Left cardiac atrium (tissue), 4 donors: ENCODE measurements at regions not wholly inside any gene's neighbourhood (a gene's known extent, or its start where the extent isn't known, plus 50 kb on each side); places are given as distances from the start of the nearest gene placed in this dataset.

Experiments
- ATAC-seq, 2 donors: fragments of 200-7000 bp; cut with Tn5 transposase; one replicate each; pipeline ENCODE4 v1.9.1; 2020; ENCODE audit warnings: mild to moderate bottlenecking in 2 of 2, moderate library complexity in 2 of 2
- DNase-seq: peaks from one replicate; pipeline ENCODE4 v3.0.0-alpha.2; 2020
- intact Hi-C, 2 donors: fragments of 100-400 bp; cut with DNase I; formaldehyde crosslinking; loops; one replicate each; pipeline versions ENCODE4 v1.14.1 to v1.15.1; 2022 to 2023
- donor health status: DM: no; HTN: yes; CAD: no.
- donor health status: DM: no; HTN: yes; CAD: no; lungs with severe emphysema.
- donor health status: DM: yes; HTN: yes; CAD: no.
- donor health status: Dilated cardiomyopathy.

DNA sequence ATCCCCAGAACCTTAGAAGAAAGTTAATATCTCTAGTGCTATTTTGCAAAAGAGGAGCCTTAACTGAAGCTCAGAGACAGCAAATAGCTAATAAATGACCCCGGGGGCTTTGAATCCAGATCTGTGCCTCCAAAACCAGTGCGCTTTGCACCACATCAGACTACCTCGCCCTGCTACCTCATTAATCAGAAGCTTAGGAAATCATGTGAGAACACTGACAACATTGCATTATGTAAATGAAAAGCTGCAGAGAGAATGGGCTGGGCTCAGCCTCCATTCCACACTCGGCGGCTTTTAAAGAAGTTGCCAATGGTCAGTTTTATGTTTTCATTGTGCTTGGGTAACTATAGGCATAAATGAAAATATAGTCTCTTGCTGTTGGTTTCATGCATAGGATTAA, 54.0 kb upstream of the STMND1 start:
- no peak for DNase-seq
- intact Hi-C loops: no loop called here
- no peak for ATAC-seq

GRCh38 chr6:17045581-17046322, 56.1 kb upstream of the STMND1 start:
- intact Hi-C loops: no loop called here
- DNase-seq: no peak
- ATAC-seq: peak; percentile 8 to 43

GRCh38 chr6:17043148-17043522, 58.7 kb upstream of the STMND1 start:
- DNase-seq (no peak), ATAC-seq (no peak)
- intact Hi-C loops: no loop called here

DNA sequence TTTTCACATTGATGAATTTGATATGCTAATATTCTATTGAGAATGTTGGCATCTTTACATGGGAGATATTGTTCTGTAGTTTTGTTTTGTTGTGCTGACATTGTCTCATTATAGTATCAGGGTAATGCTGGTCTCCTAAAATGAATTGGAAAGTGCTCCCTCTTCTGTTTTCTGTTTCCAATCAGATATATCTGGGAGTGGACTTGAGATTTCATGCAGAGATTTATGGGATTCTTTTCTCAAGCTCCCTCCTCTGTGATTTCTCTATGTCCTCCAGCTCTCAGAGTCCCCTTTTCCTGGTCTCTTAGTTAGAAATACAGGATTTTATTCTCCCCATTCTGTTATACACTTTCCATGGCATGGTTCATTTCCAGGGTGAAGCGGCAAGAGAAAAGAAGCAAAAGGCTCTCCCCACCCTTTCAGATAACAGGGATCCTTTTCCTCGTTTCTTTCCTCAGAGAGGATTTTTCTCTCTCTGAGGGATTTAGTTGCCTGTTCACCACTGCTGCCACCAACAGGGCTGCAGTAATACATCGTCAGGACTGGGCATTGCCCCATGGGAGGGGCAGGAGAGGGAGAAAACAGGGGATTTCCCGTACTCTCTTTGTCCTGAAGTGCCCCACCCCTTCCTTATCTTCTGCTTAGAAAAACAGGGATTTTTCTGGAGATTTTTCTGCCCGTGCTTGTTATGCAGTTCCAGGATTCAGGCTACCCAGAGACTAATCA, 59.3 kb upstream of the STMND1 start:
- DNase-seq (peak; percentile 58), ATAC-seq (peak; percentile 86 to 91)
- intact Hi-C loops: no loop called here

DNA sequence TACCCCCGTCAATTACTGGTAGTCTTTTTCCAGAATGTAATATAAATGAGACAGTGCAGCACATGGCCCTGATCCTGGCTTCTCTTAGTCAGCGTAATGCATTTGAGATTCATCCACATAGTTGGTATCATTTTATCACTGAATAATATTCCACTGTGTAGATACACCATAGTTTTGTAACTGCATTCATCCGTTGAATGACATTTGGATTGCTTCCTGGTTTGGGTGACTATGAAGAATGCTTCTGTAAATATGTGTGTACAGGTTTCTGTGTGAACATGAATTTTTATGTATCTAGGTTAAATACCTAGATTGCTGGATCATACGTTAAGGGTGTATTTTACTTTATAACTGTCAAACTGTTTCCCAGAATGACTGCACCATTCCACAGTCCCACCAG, 62.6 kb upstream of the STMND1 start:
- intact Hi-C loops: no loop called here
- DNase-seq: no peak
- no peak for ATAC-seq

GRCh38 chr6:17038316-17038715, 63.5 kb upstream of the STMND1 start:
- ATAC-seq (no peak), DNase-seq (no peak)
- intact Hi-C loops: no loop called here

DNA sequence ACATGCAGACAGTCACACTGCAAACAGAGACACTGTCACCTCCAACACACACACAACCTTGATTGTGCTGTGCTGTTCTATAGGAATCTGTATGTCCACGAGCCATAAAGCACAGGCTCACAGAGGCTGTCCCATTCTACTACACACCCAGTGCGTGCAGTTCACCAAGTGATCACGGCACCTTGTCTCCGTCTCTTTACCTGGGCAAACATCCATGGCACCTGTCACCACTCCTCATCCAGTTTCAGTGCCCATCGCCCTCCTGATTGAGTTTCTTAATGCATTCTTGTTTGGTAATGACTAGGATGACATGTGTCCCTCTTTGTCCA, 65.8 kb upstream of the STMND1 start:
- ATAC-seq: no peak
- intact Hi-C loops: no loop called here
- DNase-seq: no peak

- ATAC-seq (no peak), DNase-seq (no peak)
- intact Hi-C loops: no loop called here
Measured at GRCh38 chr6:17035257-17036064, 66.4 kb upstream of the STMND1 start.

GRCh38 chr6:17033746-17034145, 68.1 kb upstream of the STMND1 start:
- ATAC-seq: no peak
- no peak for DNase-seq
- intact Hi-C loops: no loop called here

- ATAC-seq: peak; percentile 81 to 89
- DNase-seq: peak; percentile 76
- intact Hi-C loops: no loop called here
Measured at GRCh38 chr6:17032988-17033634, 68.7 kb upstream of the STMND1 start.

GRCh38 chr6:17032590-17032987, 69.3 kb upstream of the STMND1 start:
- DNase-seq (no peak), ATAC-seq (peak; percentile 21 to 48)
- intact Hi-C loops: no loop called here

GRCh38 chr6:17031961-17032360, 69.9 kb upstream of the STMND1 start:
- intact Hi-C loops: no loop called here
- ATAC-seq: peak; percentile 62 to 72

DNA sequence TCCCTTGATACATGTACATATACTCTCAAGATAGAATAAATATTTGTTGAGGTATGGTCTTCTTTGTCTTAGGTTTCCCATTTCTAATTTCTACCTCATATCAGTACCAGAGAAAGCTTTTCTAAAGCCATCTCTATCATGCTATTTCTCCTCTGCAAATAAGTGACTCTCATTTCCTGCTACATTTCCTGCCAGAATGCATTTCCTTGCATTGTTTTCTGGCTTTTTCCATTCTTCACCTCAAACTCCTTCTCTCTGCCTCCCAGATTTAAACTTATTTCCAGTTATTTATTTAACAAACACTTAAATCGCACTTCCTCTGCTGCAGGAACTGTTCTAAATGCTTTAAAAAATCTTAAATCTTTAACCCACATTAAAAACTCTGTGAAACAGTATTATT, 74.4 kb upstream of the STMND1 start:
- intact Hi-C loops: no loop called here
- DNase-seq (no peak), ATAC-seq (no peak)

More at GRCh38 chr6:17031961-17032360, 69.9 kb upstream of the STMND1 start:
- DNase-seq: peak; percentile 21

- intact Hi-C loops: no loop called here
- ATAC-seq (no peak), DNase-seq (no peak)
Measured at GRCh38 chr6:17022604-17023003, 79.2 kb upstream of the STMND1 start.

- intact Hi-C loops: no loop called here
- DNase-seq (no peak), ATAC-seq (no peak)
Measured at GRCh38 chr6:17021539-17021889, 80.3 kb upstream of the STMND1 start.

GRCh38 chr6:17020889-17021538, 80.8 kb upstream of the STMND1 start:
- DNase-seq (no peak), ATAC-seq (no peak)
- intact Hi-C loops: no loop called here

DNA sequence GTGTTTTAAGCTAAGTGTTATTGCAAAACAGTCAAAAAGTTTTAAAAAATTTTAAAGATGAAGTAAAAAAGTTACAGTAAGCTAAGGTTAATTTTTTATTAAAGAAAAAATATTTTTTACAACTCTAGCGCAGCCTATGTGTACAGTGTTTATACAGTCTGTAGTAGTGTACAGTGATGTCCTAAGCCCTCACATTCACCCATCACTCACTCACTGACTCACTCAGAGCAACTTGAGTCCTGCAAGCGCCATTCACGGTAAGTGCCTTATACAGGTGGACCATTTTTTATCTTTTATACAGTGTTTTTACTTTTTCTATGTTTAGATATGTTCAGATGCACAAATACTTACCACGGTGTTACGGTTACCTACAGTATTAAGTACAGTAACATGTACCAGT, 83.4 kb upstream of the STMND1 start:
- intact Hi-C loops: no loop called here
- ATAC-seq (no peak), DNase-seq (no peak)

DNA sequence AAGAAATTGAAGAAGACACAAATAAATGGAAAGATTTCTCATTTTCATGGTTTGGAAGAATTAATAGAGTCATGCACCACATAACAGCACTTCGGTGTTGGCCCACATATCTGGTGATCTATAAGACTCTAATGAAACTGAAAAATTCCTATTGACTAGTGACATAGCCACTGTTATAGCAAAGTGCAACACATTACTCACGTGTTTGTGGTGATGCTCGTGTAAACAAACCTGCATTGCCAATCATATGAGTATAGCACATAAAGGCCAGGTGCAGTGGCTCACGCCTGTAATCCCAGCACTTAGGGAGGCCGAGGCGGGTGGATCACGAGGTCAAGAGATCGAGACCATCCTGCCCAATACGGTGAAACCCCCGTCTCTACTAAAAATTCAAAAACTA, 84.4 kb upstream of the STMND1 start:
- DNase-seq: no peak
- intact Hi-C loops: no loop called here
- no peak for ATAC-seq

DNA sequence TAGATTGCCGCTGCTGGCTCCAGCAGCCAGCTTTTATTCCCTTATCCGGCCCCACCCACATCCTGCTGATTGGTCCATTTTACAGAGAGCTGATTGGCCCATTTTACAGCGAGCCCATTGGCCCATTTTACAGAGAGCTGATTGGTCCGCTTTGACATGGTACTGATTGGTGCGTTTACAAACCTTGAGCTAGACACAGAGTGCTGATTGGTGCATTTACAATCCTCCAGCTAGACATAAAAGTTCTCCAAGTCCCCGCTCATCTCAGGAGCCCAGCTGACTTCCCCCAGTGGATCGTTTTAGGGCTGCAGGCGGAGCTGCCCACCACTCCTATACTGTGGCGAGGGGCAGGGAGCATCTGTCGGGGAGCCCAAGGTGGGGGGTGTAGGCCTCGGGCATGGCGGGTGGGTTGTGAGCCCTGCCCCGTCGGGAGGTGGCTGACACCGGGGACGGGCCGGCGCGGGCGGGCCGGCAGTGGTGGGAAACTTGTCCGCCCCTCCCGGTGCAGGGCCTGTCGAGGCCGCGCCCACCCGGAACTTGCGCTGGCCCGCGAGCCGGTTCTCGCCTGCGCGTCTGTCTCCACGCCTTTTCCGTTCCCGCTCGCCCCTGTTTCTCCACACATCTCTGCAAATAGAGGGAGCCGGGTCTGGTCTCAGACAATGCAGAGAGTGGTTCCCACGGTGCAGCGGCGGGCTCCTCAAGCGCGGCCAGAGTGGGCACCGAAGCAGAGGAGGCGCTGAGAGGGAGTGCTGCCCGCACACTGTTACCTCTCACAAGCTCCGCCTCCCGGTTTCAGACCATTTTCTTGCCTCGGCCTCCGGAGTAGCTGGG, 86.1 kb upstream of the STMND1 start:
- DNase-seq (peak; percentile 64), ATAC-seq (peak; percentile 68 to 86)
- intact Hi-C loops: no loop called here
